ENCODE measurements at regions not wholly inside any gene's neighbourhood (a gene's known extent, or its start where the extent isn't known, plus 50 kb on each side); places are given as distances from the start of the nearest gene placed in this dataset.

DNA sequence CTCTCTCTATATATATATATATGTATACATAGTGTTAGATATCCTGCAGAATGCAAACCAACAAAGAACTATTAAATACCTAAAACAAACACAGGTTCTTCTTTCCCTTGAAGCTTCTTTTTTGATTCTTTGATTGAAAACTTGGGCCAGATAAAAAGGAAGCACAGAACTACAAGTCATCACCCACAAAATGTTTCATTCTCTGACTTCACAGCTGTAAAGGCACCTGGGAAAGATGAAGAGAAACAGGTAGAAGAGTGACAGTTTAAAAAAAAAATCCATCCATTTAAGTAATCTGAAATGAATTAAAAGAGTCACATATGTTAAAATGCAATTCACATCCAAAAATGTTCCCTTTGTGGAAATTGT lies 90.7 kb upstream of the FNDC3A start:
- Histone ChIP-seq H3K9me3 (replicated peaks in 1 of 2; ENCODE audit: control insufficient read depth in 2 of 2, insufficient read depth in 1 of 2, low read depth in 1 of 2, low read length in 2 of 2) (no peaks in the 10 kb centered on the region), H2AK5ac (ENCODE audit: low read depth, low read length) (no peak overlapping the region), H3K18ac (ENCODE audit: low read length) (no peak overlapping the region), H3K14ac (ENCODE audit: low read length) (no peak overlapping the region), H3K79me1 (ENCODE audit: low read depth, low read length) (no peaks in the 10 kb centered on the region), H4K8ac (ENCODE audit: low read depth, low read length) (no peak overlapping the region), H3K27ac (replicated peaks; ENCODE audit: low read length) (no peak overlapping the region), H2AFZ (ENCODE audit: low read length) (no peak overlapping the region), H3K4ac (ENCODE audit: low read length) (no peak overlapping the region), H3K23ac (ENCODE audit: low read depth, low read length, poor library complexity) (no peak overlapping the region), H3K27me3 (ENCODE audit: control insufficient read depth in 3 of 3, insufficient read depth in 3 of 3, low read depth in 1 of 3, low read length in 3 of 3) (no peaks in the 10 kb centered on the region), H3K36me3 (replicated peaks in 1 of 2; ENCODE audit: control insufficient read depth in 2 of 2, insufficient read depth in 2 of 2, low read length in 2 of 2) (no peaks in the 10 kb centered on the region), H2BK5ac (ENCODE audit: low read length) (no peak overlapping the region), H3K4me1 (ENCODE audit: control insufficient read depth in 2 of 2, insufficient read depth in 1 of 2, low read depth in 1 of 2, low read length in 2 of 2) (peaks cover 0 to 3% of the 10 kb centered on the region in 2 donors), H2BK12ac (ENCODE audit: low read length) (no peak overlapping the region), H3K9ac (ENCODE audit: low read depth, low read length, poor library complexity) (no peak overlapping the region), H4K91ac (ENCODE audit: low read depth, low read length, poor library complexity) (no peak overlapping the region), H2BK15ac (ENCODE audit: low read length) (no peak overlapping the region), H2BK120ac (ENCODE audit: low read depth, low read length) (no peak overlapping the region), H3K4me2 (ENCODE audit: insufficient read depth, low read length, poor library complexity, severe bottlenecking) (no peak overlapping the region), H3K4me3 (ENCODE audit: low read length in 2 of 2) (no peak overlapping the region)
- no peak for DNase-seq (ENCODE audit: low spot score)

DNA sequence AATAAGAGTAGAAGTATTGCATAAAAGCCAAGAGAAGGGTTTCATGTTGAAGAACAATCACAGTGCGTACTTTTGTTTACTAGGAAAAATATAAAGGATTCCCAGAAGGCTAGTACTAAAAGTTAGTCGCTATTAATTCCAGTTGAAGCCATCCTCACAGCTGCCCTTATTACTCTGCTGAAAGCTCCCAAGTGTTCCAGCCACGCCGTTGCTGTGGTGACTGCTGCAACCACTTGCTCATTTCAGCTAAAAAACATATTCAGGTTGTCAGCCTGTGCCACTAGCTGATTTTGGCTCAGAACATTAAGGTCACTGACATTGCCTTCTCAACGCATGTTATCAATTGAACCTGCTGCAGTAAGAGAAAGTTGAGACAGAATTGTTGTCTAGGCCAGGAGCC lies 87.1 kb upstream of the FNDC3A start:
- Histone ChIP-seq H2BK12ac (ENCODE audit: low read length) (no peak overlapping the region), H2AK5ac (ENCODE audit: low read depth, low read length) (no peak overlapping the region), H3K4me2 (ENCODE audit: insufficient read depth, low read length, poor library complexity, severe bottlenecking) (no peak overlapping the region), H3K4me3 (ENCODE audit: low read length in 2 of 2) (no peak overlapping the region), H3K36me3 (replicated peaks in 1 of 2; ENCODE audit: control insufficient read depth in 2 of 2, insufficient read depth in 2 of 2, low read length in 2 of 2) (no peaks in the 10 kb centered on the region), H3K4me1 (ENCODE audit: control insufficient read depth in 2 of 2, insufficient read depth in 1 of 2, low read depth in 1 of 2, low read length in 2 of 2) (peaks cover 0 to 3% of the 10 kb centered on the region in 2 donors), H3K9me3 (replicated peaks in 1 of 2; ENCODE audit: control insufficient read depth in 2 of 2, insufficient read depth in 1 of 2, low read depth in 1 of 2, low read length in 2 of 2) (no peaks in the 10 kb centered on the region), H3K4ac (ENCODE audit: low read length) (no peak overlapping the region), H3K9ac (ENCODE audit: low read depth, low read length, poor library complexity) (no peak overlapping the region), H3K14ac (ENCODE audit: low read length) (no peak overlapping the region), H3K23ac (ENCODE audit: low read depth, low read length, poor library complexity) (no peak overlapping the region), H4K91ac (ENCODE audit: low read depth, low read length, poor library complexity) (no peak overlapping the region), H3K79me1 (ENCODE audit: low read depth, low read length) (no peaks in the 10 kb centered on the region), H2BK5ac (ENCODE audit: low read length) (no peak overlapping the region), H2AFZ (ENCODE audit: low read length) (no peak overlapping the region), H3K27ac (replicated peaks; ENCODE audit: low read length) (no peak overlapping the region), H2BK15ac (ENCODE audit: low read length) (no peak overlapping the region), H3K27me3 (ENCODE audit: control insufficient read depth in 3 of 3, insufficient read depth in 3 of 3, low read depth in 1 of 3, low read length in 3 of 3) (no peaks in the 10 kb centered on the region), H3K18ac (ENCODE audit: low read length) (no peak overlapping the region), H2BK120ac (ENCODE audit: low read depth, low read length) (no peak overlapping the region), H4K8ac (ENCODE audit: low read depth, low read length) (no peak overlapping the region)
- no CpG with 5 or more reads among the region's 5 CpGs for WGBS, 2 donors (ENCODE audit: extremely low coverage in 2 of 2, insufficient read length in 2 of 2, insufficient replicate concordance in 1 of 2)
- DNase-seq (ENCODE audit: low spot score), result no peak

DNA sequence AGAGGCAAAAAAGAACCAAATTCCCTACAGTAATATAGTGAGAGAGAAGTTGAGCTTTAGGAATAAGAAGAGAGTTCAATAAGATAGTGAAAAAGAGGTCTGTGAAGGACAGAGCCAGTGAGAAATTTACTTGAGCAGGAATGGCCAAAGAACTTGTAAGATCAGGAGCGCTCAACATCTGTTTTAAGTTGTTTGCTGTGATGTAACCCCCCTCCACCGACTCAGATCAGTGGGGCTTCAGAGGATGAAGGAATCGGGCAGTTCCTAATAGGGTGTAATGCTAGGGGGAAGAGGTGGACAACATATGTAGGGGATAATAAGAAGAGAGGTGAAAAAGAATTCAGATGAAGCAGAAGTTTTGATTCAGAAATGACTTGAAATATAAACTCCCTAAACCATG lies 85.3 kb upstream of the FNDC3A start:
- Histone ChIP-seq H3K36me3 (replicated peaks in 1 of 2; ENCODE audit: control insufficient read depth in 2 of 2, insufficient read depth in 2 of 2, low read length in 2 of 2) (no peaks in the 10 kb centered on the region), H2BK12ac (ENCODE audit: low read length) (no peak overlapping the region)
- no CpG with 5 or more reads among the region's 3 CpGs for WGBS, 2 donors (ENCODE audit: extremely low coverage in 2 of 2, insufficient read length in 2 of 2, insufficient replicate concordance in 1 of 2)

DNA sequence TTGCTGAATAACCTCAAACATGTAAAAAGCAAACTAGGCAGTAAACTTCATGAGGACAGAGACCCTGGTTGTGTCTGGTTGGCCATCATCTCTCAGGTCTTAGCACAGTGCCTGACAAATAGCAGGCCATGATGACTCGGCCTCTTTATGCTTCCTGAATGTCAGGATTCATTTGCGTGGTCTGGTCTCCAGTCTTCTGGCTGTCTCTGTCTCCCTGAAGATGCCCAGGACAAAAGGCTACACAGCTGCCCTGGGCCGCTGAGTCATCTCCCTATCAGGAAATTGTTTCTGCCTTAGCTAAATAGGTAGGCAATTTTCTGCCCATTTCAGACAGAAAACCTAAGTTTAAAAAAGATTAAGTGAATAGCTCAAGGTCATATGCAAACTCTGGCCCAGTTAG lies 84.1 kb upstream of the FNDC3A start:
- Histone ChIP-seq H3K27me3 (ENCODE audit: control insufficient read depth in 3 of 3, insufficient read depth in 3 of 3, low read depth in 1 of 3, low read length in 3 of 3) (no peaks in the 10 kb centered on the region), H3K18ac (ENCODE audit: low read length) (no peak overlapping the region), H4K91ac (ENCODE audit: low read depth, low read length, poor library complexity) (no peak overlapping the region), H3K9me3 (replicated peaks in 1 of 2; ENCODE audit: control insufficient read depth in 2 of 2, insufficient read depth in 1 of 2, low read depth in 1 of 2, low read length in 2 of 2) (no peaks in the 10 kb centered on the region), H4K8ac (ENCODE audit: low read depth, low read length) (no peak overlapping the region), H2BK12ac (ENCODE audit: low read length) (no peak overlapping the region), H3K4me2 (ENCODE audit: insufficient read depth, low read length, poor library complexity, severe bottlenecking) (no peak overlapping the region), H3K14ac (ENCODE audit: low read length) (no peak overlapping the region), H3K27ac (replicated peaks; ENCODE audit: low read length) (no peak overlapping the region), H3K36me3 (replicated peaks in 1 of 2; ENCODE audit: control insufficient read depth in 2 of 2, insufficient read depth in 2 of 2, low read length in 2 of 2) (no peaks in the 10 kb centered on the region), H2AK5ac (ENCODE audit: low read depth, low read length) (no peak overlapping the region), H2BK120ac (ENCODE audit: low read depth, low read length) (no peak overlapping the region), H2AFZ (ENCODE audit: low read length) (no peak overlapping the region), H3K4me3 (ENCODE audit: low read length in 2 of 2) (no peak overlapping the region), H3K23ac (ENCODE audit: low read depth, low read length, poor library complexity) (no peak overlapping the region), H3K4ac (ENCODE audit: low read length) (no peak overlapping the region), H3K4me1 (ENCODE audit: control insufficient read depth in 2 of 2, insufficient read depth in 1 of 2, low read depth in 1 of 2, low read length in 2 of 2) (no peaks in the 10 kb centered on the region), H3K79me1 (ENCODE audit: low read depth, low read length) (no peaks in the 10 kb centered on the region), H2BK5ac (ENCODE audit: low read length) (no peak overlapping the region), H3K9ac (ENCODE audit: low read depth, low read length, poor library complexity) (no peak overlapping the region), H2BK15ac (ENCODE audit: low read length) (no peak overlapping the region)
- WGBS, 2 donors (ENCODE audit: extremely low coverage in 2 of 2, insufficient read length in 2 of 2, insufficient replicate concordance in 1 of 2), result no CpG with 5 or more reads among the region's 3 CpGs
- DNase-seq (ENCODE audit: low spot score), result no peak

More for the DNA sequence above, 85.3 kb upstream of the FNDC3A start:
- Histone ChIP-seq H2AK5ac (ENCODE audit: low read depth, low read length) (no peak overlapping the region), H4K8ac (ENCODE audit: low read depth, low read length) (no peak overlapping the region), H3K23ac (ENCODE audit: low read depth, low read length, poor library complexity) (no peak overlapping the region), H3K4me2 (ENCODE audit: insufficient read depth, low read length, poor library complexity, severe bottlenecking) (no peak overlapping the region), H3K9me3 (replicated peaks in 1 of 2; ENCODE audit: control insufficient read depth in 2 of 2, insufficient read depth in 1 of 2, low read depth in 1 of 2, low read length in 2 of 2) (no peaks in the 10 kb centered on the region), H2BK120ac (ENCODE audit: low read depth, low read length) (no peak overlapping the region), H2AFZ (ENCODE audit: low read length) (no peak overlapping the region), H3K14ac (ENCODE audit: low read length) (no peak overlapping the region), H3K9ac (ENCODE audit: low read depth, low read length, poor library complexity) (no peak overlapping the region), H3K18ac (ENCODE audit: low read length) (no peak overlapping the region), H3K4me1 (ENCODE audit: control insufficient read depth in 2 of 2, insufficient read depth in 1 of 2, low read depth in 1 of 2, low read length in 2 of 2) (peaks cover 0 to 3% of the 10 kb centered on the region in 2 donors), H3K4ac (ENCODE audit: low read length) (no peak overlapping the region), H4K91ac (ENCODE audit: low read depth, low read length, poor library complexity) (no peak overlapping the region), H3K27me3 (ENCODE audit: control insufficient read depth in 3 of 3, insufficient read depth in 3 of 3, low read depth in 1 of 3, low read length in 3 of 3) (no peaks in the 10 kb centered on the region), H3K79me1 (ENCODE audit: low read depth, low read length) (no peaks in the 10 kb centered on the region), H3K27ac (replicated peaks; ENCODE audit: low read length) (no peak overlapping the region), H2BK15ac (ENCODE audit: low read length) (no peak overlapping the region), H2BK5ac (ENCODE audit: low read length) (no peak overlapping the region), H3K4me3 (ENCODE audit: low read length in 2 of 2) (no peak overlapping the region)
- DNase-seq (ENCODE audit: low spot score), result no peak
